AG04449 (cell line): ENCODE measurements at regions not wholly inside any gene's neighbourhood (a gene's known extent, or its start where the extent isn't known, plus 50 kb on each side); places are given as distances from the start of the nearest gene placed in this dataset.

Source experiments
- CTCF ChIA-PET: fragments of 350-600 bp; formaldehyde crosslinking; extraction: SDS; loops from one replicate; lab custom pipeline; 2021; ENCODE audit warnings: antibody characterized with exemption; lab: Yijun Ruan, JAX
- POLR2A ChIA-PET: fragments of 400-600, 350-600 bp; formaldehyde crosslinking; extraction: SDS; loops from one replicate; lab custom pipeline; 2020; ENCODE audit warnings: antibody characterized with exemption, inconsistent platforms; lab: Yijun Ruan, JAX
- DNase-seq: peaks from one replicate; pipeline ENCODE4 v3.0.0-alpha.2; 2010; ENCODE audit warnings: low read depth, low spot score
- H3K4me3 ChIP-seq: 2 replicates; pipeline ENCODE4 v1.5.1; 2011; ENCODE audit warnings: low read depth, mild to moderate bottlenecking, control low read depth, low read length
- CTCF ChIP-seq: IDR thresholded peaks from one replicate; pipeline ENCODE4 v1.5.1; 2011; ENCODE audit warnings: mild to moderate bottlenecking, moderate library complexity, low read length, control low read depth, inconsistent platforms; ENCODE audit not compliant: insufficient read depth; ENCODE audit errors: missing control alignments

- ChIA-PET POLR2A (no interaction called here), CTCF (no interaction called here)
- no peak for TF ChIP-seq CTCF
- H3K4me3 ChIP-seq: no peak overlapping the region
- DNase-seq: no peak
Observed at GRCh38 chr3:43971486-43971885, 270.2 kb upstream of the TOPAZ1 start.

- TF ChIP-seq CTCF: no peak
- H3K4me3 ChIP-seq: no peak overlapping the region
- CTCF ChIA-PET: interaction anchor here (0.8 to 1.2 kb wide), 4 partner anchors 9 to 210 kb away, joined by 3 to 4 read pairs (median 3); no protein-coding TSS in a partner anchor
- POLR2A ChIA-PET: no interaction called here
- no peak for DNase-seq
Observed at GRCh38 chr3:43978708-43979107, 263.0 kb upstream of the TOPAZ1 start.

- DNase-seq: no peak
- TF ChIP-seq CTCF: no peak
- ChIA-PET CTCF (interaction anchor here (1.1 kb wide), 1 partner anchor 12 kb away, joined by 3 read pairs; no protein-coding TSS in a partner anchor), POLR2A (no interaction called here)
- H3K4me3 ChIP-seq: no peak overlapping the region
Observed at GRCh38 chr3:43979645-43980044, 262.0 kb upstream of the TOPAZ1 start.

GRCh38 chr3:43994657-43995546, 246.8 kb upstream of the TOPAZ1 start:
- no peak for TF ChIP-seq CTCF
- no peak for DNase-seq
- CTCF ChIA-PET: interaction anchor here (2.0 to 2.2 kb wide), 2 partner anchors 139 to 226 kb away, joined by 10 to 15 read pairs; no protein-coding TSS in a partner anchor
- peak overlapping the region; percentile 89 for H3K4me3 ChIP-seq
- POLR2A ChIA-PET: interaction anchor here (2.0 kb wide), 1 partner anchor 128 kb away, joined by 5 read pairs; no protein-coding TSS in a partner anchor

- no peak for TF ChIP-seq CTCF
- POLR2A ChIA-PET: interaction anchor here (2.0 kb wide), 1 partner anchor 129 kb away, joined by 5 read pairs; no protein-coding TSS in a partner anchor
- CTCF ChIA-PET: interaction anchor here (0.8 to 2.2 kb wide), 10 partner anchors 11 to 239 kb away, joined by 3 to 15 read pairs (median 4); no protein-coding TSS in a partner anchor
- DNase-seq: no peak
- H3K4me3 ChIP-seq: peak overlapping the region; percentile 89
Observed at GRCh38 chr3:43995547-43996378, 245.9 kb upstream of the TOPAZ1 start.
